ENCODE measurements at regions not wholly inside any gene's neighbourhood (a gene's known extent, or its start where the extent isn't known, plus 50 kb on each side); places are given as distances from the start of the nearest gene placed in this dataset.

GRCh38 chr5:171614971-171615653 is 170.5 kb upstream of the SMIM23 start:
- Mint-ChIP-seq H3K27ac (no peak overlapping the region), H3K9me3 (no peaks in the 10 kb centered on the region), H3K4me3 (no peak overlapping the region), H3K4me1 (no peaks in the 10 kb centered on the region), H3K36me3 (ENCODE audit: low read depth) (no peaks in the 10 kb centered on the region), H3K27me3 (peaks cover 14% of the 10 kb centered on the region)
- ATAC-seq (replicated peaks) = no peak

- H3K27me3 Mint-ChIP-seq = peaks cover 12% of the 10 kb centered on the region
- no peak overlapping the region for H3K4me3 Mint-ChIP-seq
- no peak for ATAC-seq (replicated peaks)
- no peaks in the 10 kb centered on the region for H3K36me3 Mint-ChIP-seq (ENCODE audit: low read depth)
- H3K27ac Mint-ChIP-seq = no peak overlapping the region
- no peaks in the 10 kb centered on the region for H3K9me3 Mint-ChIP-seq
- H3K4me1 Mint-ChIP-seq = no peaks in the 10 kb centered on the region
These were observed 169.6 kb upstream of the SMIM23 start for GRCh38 chr5:171615705-171616640.

GRCh38 chr5:171617266-171617665 is 168.4 kb upstream of the SMIM23 start:
- H3K27me3 Mint-ChIP-seq = peaks cover 6% of the 10 kb centered on the region
- ATAC-seq (replicated peaks) = no peak
- no peak overlapping the region for H3K27ac Mint-ChIP-seq
- no peaks in the 10 kb centered on the region for H3K9me3 Mint-ChIP-seq
- H3K4me1 Mint-ChIP-seq = no peaks in the 10 kb centered on the region
- H3K4me3 Mint-ChIP-seq = no peak overlapping the region
- H3K36me3 Mint-ChIP-seq (ENCODE audit: low read depth) = no peaks in the 10 kb centered on the region

- H3K27ac Mint-ChIP-seq = no peak overlapping the region
- H3K27me3 Mint-ChIP-seq = peaks cover under 1% of the 10 kb centered on the region
- H3K4me3 Mint-ChIP-seq = no peak overlapping the region
- no peaks in the 10 kb centered on the region for H3K36me3 Mint-ChIP-seq (ENCODE audit: low read depth)
- H3K4me1 Mint-ChIP-seq = no peaks in the 10 kb centered on the region
- no peaks in the 10 kb centered on the region for H3K9me3 Mint-ChIP-seq
- no peak for ATAC-seq (replicated peaks)
These were observed 167.6 kb upstream of the SMIM23 start for GRCh38 chr5:171617817-171618591.

- ATAC-seq (replicated peaks) = no peak
- Mint-ChIP-seq H3K36me3 (ENCODE audit: low read depth) (no peaks in the 10 kb centered on the region), H3K4me3 (no peak overlapping the region), H3K27ac (no peak overlapping the region), H3K4me1 (no peaks in the 10 kb centered on the region), H3K27me3 (no peaks in the 10 kb centered on the region), H3K9me3 (no peaks in the 10 kb centered on the region)
These were observed 166.4 kb upstream of the SMIM23 start for GRCh38 chr5:171619196-171619595.

GRCh38 chr5:171619744-171620143 is 165.9 kb upstream of the SMIM23 start:
- H3K4me3 Mint-ChIP-seq = no peak overlapping the region
- no peak for ATAC-seq (replicated peaks)

GRCh38 chr5:171622010-171622409 is 163.6 kb upstream of the SMIM23 start:
- Mint-ChIP-seq H3K4me1 (no peaks in the 10 kb centered on the region), H3K27me3 (peaks cover 8% of the 10 kb centered on the region), H3K36me3 (ENCODE audit: low read depth) (no peaks in the 10 kb centered on the region), H3K4me3 (no peak overlapping the region), H3K9me3 (no peaks in the 10 kb centered on the region), H3K27ac (no peak overlapping the region)
- ATAC-seq (replicated peaks) = no peak

More at GRCh38 chr5:171619744-171620143, 165.9 kb upstream of the SMIM23 start:
- no peaks in the 10 kb centered on the region for H3K9me3 Mint-ChIP-seq
- H3K4me1 Mint-ChIP-seq = no peaks in the 10 kb centered on the region
- H3K27ac Mint-ChIP-seq = no peak overlapping the region
- H3K36me3 Mint-ChIP-seq (ENCODE audit: low read depth) = no peaks in the 10 kb centered on the region
- no peaks in the 10 kb centered on the region for H3K27me3 Mint-ChIP-seq

GRCh38 chr5:171623107-171623506 is 162.5 kb upstream of the SMIM23 start:
- Mint-ChIP-seq H3K36me3 (ENCODE audit: low read depth) (no peaks in the 10 kb centered on the region), H3K4me1 (no peaks in the 10 kb centered on the region), H3K9me3 (no peaks in the 10 kb centered on the region), H3K27me3 (peaks cover 10% of the 10 kb centered on the region), H3K4me3 (no peak overlapping the region), H3K27ac (no peak overlapping the region)
- no peak for ATAC-seq (replicated peaks)

- no peak for ATAC-seq (replicated peaks)
- Mint-ChIP-seq H3K4me3 (no peak overlapping the region), H3K36me3 (ENCODE audit: low read depth) (no peaks in the 10 kb centered on the region), H3K9me3 (no peaks in the 10 kb centered on the region), H3K27ac (no peak overlapping the region), H3K4me1 (no peaks in the 10 kb centered on the region), H3K27me3 (peaks cover 15% of the 10 kb centered on the region)
These were observed 162.0 kb upstream of the SMIM23 start for GRCh38 chr5:171623551-171624097.

GRCh38 chr5:171624396-171624795 is 161.2 kb upstream of the SMIM23 start:
- no peak for ATAC-seq (replicated peaks)
- Mint-ChIP-seq H3K4me3 (no peak overlapping the region), H3K4me1 (no peaks in the 10 kb centered on the region), H3K27ac (no peak overlapping the region), H3K36me3 (ENCODE audit: low read depth) (no peaks in the 10 kb centered on the region), H3K9me3 (no peaks in the 10 kb centered on the region), H3K27me3 (peaks cover 21% of the 10 kb centered on the region)

- H3K27ac Mint-ChIP-seq = no peak overlapping the region
- H3K4me3 Mint-ChIP-seq = no peak overlapping the region
- no peaks in the 10 kb centered on the region for H3K9me3 Mint-ChIP-seq
- ATAC-seq (replicated peaks) = no peak
- peaks cover 21% of the 10 kb centered on the region for H3K27me3 Mint-ChIP-seq
- no peaks in the 10 kb centered on the region for H3K4me1 Mint-ChIP-seq
- no peaks in the 10 kb centered on the region for H3K36me3 Mint-ChIP-seq (ENCODE audit: low read depth)
These were observed 160.0 kb upstream of the SMIM23 start for GRCh38 chr5:171625646-171626045.

GRCh38 chr5:171627936-171628632 is 157.5 kb upstream of the SMIM23 start:
- Mint-ChIP-seq H3K4me1 (no peaks in the 10 kb centered on the region), H3K27ac (no peak overlapping the region), H3K4me3 (no peak overlapping the region), H3K27me3 (peaks cover 29% of the 10 kb centered on the region), H3K36me3 (ENCODE audit: low read depth) (no peaks in the 10 kb centered on the region), H3K9me3 (no peaks in the 10 kb centered on the region)
- ATAC-seq (replicated peaks) = no peak

- Mint-ChIP-seq H3K9me3 (no peaks in the 10 kb centered on the region), H3K4me3 (no peak overlapping the region), H3K36me3 (ENCODE audit: low read depth) (no peaks in the 10 kb centered on the region), H3K4me1 (no peaks in the 10 kb centered on the region), H3K27me3 (peaks cover 32% of the 10 kb centered on the region), H3K27ac (no peak overlapping the region)
- ATAC-seq (replicated peaks) = no peak
These were observed 157.0 kb upstream of the SMIM23 start for GRCh38 chr5:171628633-171628974.

GRCh38 chr5:171629221-171629620 is 156.4 kb upstream of the SMIM23 start:
- peaks cover 36% of the 10 kb centered on the region for H3K27me3 Mint-ChIP-seq
- H3K9me3 Mint-ChIP-seq = no peaks in the 10 kb centered on the region
- H3K36me3 Mint-ChIP-seq (ENCODE audit: low read depth) = no peaks in the 10 kb centered on the region
- H3K4me1 Mint-ChIP-seq = no peaks in the 10 kb centered on the region
- no peak overlapping the region for H3K4me3 Mint-ChIP-seq
- no peak overlapping the region for H3K27ac Mint-ChIP-seq
- ATAC-seq (replicated peaks) = no peak

All from activated T-helper 17 cell treated with anti-CD3 and anti-CD28 coated beads, Interleukin-2, amount 50 U/mL, for 72 hours (primary cell).